LNCaP clone FGC (cell line): ENCODE measurements at regions not wholly inside any gene's neighbourhood (a gene's known extent, or its start where the extent isn't known, plus 50 kb on each side); places are given as distances from the start of the nearest gene placed in this dataset.

Experiments used
- DNase-seq: peaks from one replicate; pipeline ENCODE4 v3.0.0-alpha.2; 2011; ENCODE audit warnings: low read depth
- H3K4me3 ChIP-seq: 2 replicates; pipeline ENCODE4 v1.5.1; 2011; ENCODE audit warnings: mild to moderate bottlenecking, low read depth, low read length, control low read depth
- CTCF ChIP-seq: IDR thresholded peaks from 2 replicates; pipeline ENCODE4 v1.5.1; 2012; ENCODE audit warnings: mild to moderate bottlenecking; ENCODE audit not compliant: control insufficient read depth, insufficient read depth; ENCODE audit errors: extremely low read depth

- no peak for DNase-seq
- H3K4me3 ChIP-seq: no peak overlapping the region
- TF ChIP-seq CTCF: no peak
Observed at GRCh38 chr11:112366012-112366411, 105.4 kb upstream of the PLET1 start.

DNA sequence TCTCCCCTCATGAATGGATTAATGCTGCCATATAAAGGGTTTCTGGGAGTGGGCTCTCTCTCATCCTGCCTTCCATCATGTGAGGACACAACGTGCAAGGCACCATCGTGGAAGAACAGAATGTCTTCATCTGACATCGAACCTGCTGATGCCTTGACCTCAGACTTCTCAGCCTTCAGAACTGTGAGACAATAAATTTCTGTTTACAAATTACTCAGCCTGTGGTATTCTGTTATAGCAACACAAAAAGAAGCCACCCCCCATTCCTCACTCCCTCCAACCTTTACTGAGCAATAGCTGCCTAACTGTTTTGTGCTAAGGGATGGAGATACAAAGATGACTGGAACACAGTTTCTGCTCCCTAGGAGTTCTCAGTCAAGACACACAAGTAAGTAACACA is 106.1 kb upstream of the PLET1 start:
- TF ChIP-seq CTCF: no peak
- DNase-seq: no peak
- H3K4me3 ChIP-seq: no peak overlapping the region

DNA sequence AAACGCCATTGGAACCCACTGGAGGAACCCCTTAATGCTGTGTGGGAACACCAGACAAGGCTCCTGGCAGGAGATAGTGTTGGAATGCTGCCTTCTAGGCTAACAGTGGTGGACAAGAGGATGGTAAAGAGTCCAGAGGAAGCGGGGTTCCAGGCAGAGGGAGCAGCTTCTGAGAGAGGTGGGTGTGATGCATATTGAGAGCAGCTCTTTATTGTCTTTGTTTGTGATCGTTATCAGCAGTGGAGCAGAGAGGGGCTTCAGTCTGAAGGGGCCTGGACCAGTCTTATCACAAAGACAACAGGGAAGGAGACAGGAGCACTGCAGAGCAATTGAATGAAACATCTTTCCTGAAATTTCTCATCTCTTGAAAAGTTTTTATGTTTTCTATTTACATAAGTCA is 106.8 kb upstream of the PLET1 start:
- H3K4me3 ChIP-seq: no peak overlapping the region
- no peak for DNase-seq
- TF ChIP-seq CTCF: no peak

GRCh38 chr11:112367895-112368294 is 107.2 kb upstream of the PLET1 start:
- no peak for TF ChIP-seq CTCF
- DNase-seq: no peak
- no peak overlapping the region for H3K4me3 ChIP-seq

- no peak for DNase-seq
Observed at GRCh38 chr11:112368381-112368780, 107.7 kb upstream of the PLET1 start.

DNA sequence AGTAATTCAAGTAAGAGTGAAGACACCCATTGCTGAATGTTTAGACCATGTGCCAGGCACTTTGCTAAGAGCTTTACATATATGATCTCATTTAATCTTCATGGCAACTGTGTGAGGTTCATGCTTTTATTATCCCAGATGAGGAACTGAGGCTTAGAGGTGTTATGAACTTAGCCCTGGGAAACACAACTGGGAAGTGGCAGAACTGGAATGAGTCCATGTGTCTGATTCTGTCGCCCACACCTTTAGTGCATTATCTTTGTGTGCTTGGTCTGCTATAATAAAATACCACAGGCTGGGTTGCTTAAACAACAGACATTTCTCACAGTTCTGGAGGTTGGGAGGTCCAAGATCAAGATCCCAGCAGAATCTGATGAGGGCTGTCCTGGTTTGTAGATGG is 108.7 kb upstream of the PLET1 start:
- no peak for DNase-seq
- TF ChIP-seq CTCF: no peak

More at GRCh38 chr11:112368381-112368780, 107.7 kb upstream of the PLET1 start:
- no peak overlapping the region for H3K4me3 ChIP-seq
- no peak for TF ChIP-seq CTCF

GRCh38 chr11:112369916-112370315 is 109.3 kb upstream of the PLET1 start:
- no peak for TF ChIP-seq CTCF
- DNase-seq: no peak
- no peak overlapping the region for H3K4me3 ChIP-seq

More for the DNA sequence above, 108.7 kb upstream of the PLET1 start:
- no peak overlapping the region for H3K4me3 ChIP-seq
